ENCODE measurements at regions not wholly inside any gene's neighbourhood (a gene's known extent, or its start where the extent isn't known, plus 50 kb on each side); places are given as distances from the start of the nearest gene placed in this dataset.

- TF ChIP-seq CTCF (IDR thresholded peaks at IDR 0.05; ENCODE audit: insufficient read depth, low read depth, low read length, missing control alignments) = no peak
- DNase-seq (ENCODE audit: low read depth) = no peak
- no peak overlapping the region for H3K4me3 ChIP-seq (ENCODE audit: low read depth, low read length)
Observed at GRCh38 chr3:110341047-110341446, 730.6 kb upstream of the NECTIN3 start.

DNA sequence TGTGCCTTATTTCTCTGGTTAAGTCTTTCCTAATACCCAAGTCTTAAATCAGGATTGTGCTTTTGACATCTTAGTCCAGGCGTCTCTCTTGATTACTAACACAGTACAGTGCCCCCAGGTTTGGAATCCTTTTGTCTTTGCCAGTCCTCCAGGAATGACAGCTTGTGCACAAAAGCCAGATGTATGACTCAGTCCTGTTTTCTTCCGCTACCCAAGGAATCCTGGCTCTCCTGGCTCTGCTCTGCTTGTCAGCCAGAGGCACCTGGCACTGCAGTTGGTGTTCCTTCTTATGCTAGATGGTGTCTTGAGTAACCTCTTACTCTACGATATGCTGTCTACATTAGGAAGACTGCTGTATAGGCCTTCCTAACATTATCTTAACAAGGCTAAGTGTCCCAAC lies 728.2 kb upstream of the NECTIN3 start:
- no peak for TF ChIP-seq CTCF (IDR thresholded peaks at IDR 0.05; ENCODE audit: insufficient read depth, low read depth, low read length, missing control alignments)
- DNase-seq (ENCODE audit: low read depth) = no peak
- no peak overlapping the region for H3K4me3 ChIP-seq (ENCODE audit: low read depth, low read length)

DNA sequence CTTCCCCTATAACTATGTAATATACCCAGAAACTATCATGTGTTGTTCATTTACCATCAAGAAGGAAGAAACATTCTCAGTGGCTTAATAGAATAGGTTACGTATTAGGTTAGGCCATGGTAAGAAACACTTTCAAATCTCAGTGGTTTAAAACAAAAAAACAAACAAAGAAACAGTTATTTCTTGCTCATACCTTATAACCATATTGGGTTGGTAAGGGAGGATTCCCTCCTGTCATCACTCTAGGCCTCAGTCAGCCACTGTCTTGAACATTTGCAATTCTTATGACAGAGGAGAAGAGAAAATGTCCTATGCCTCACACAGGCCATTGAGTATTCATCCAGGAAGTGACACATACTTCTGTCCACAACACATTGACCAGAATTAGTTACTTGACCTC lies 727.7 kb upstream of the NECTIN3 start:
- no peak overlapping the region for H3K4me3 ChIP-seq (ENCODE audit: low read depth, low read length)
- no peak for DNase-seq (ENCODE audit: low read depth)
- no peak for TF ChIP-seq CTCF (IDR thresholded peaks at IDR 0.05; ENCODE audit: insufficient read depth, low read depth, low read length, missing control alignments)

DNA sequence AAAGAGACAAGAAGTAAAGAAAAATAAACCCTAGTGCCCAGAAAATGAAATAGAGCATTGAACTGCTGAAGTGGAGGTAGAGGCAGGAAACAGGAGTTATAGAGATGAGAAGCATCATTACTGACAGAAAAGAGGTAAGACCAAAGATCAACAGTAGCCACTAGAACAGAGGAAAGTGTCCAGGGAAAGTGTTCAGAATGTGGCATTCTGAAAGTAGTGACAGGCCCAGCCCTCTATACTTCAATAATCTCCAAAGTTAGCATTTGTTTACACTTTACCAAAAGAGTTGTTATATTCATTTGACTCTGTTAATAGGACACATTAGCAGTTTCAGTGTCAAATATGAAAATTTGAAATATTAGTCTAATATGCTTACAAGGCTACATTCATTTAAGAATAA lies 727.1 kb upstream of the NECTIN3 start:
- H3K4me3 ChIP-seq (ENCODE audit: low read depth, low read length) = no peak overlapping the region
- no peak for DNase-seq (ENCODE audit: low read depth)

GRCh38 chr3:110344897-110345767 lies 726.5 kb upstream of the NECTIN3 start:
- H3K4me3 ChIP-seq (ENCODE audit: low read depth, low read length) = no peak overlapping the region
- DNase-seq (ENCODE audit: low read depth) = no peak
- no peak for TF ChIP-seq CTCF (IDR thresholded peaks at IDR 0.05; ENCODE audit: insufficient read depth, low read depth, low read length, missing control alignments)

More for the DNA sequence above, 727.1 kb upstream of the NECTIN3 start:
- no peak for TF ChIP-seq CTCF (IDR thresholded peaks at IDR 0.05; ENCODE audit: insufficient read depth, low read depth, low read length, missing control alignments)

GRCh38 chr3:110349295-110349694 lies 722.3 kb upstream of the NECTIN3 start:
- no peak overlapping the region for H3K4me3 ChIP-seq (ENCODE audit: low read depth, low read length)
- TF ChIP-seq CTCF (IDR thresholded peaks at IDR 0.05; ENCODE audit: insufficient read depth, low read depth, low read length, missing control alignments) = no peak
- no peak for DNase-seq (ENCODE audit: low read depth)
